HG02970 (cell line): ENCODE measurements at regions not wholly inside any gene's neighbourhood (a gene's known extent, or its start where the extent isn't known, plus 50 kb on each side); places are given as distances from the start of the nearest gene placed in this dataset.
"Not testable (repeated sequence)": the region's sequence is repeated elsewhere in the genome, so short reads cannot be mapped to it uniquely, and the experiment has no call there.

Experiments used
- ATAC-seq: cut with Tn5 transposase; IDR thresholded peaks from one replicate; pipeline ENCODE4 v1.9.1; 2021; ENCODE audit warnings: mild to moderate bottlenecking, moderate library complexity, moderate number of reproducible peaks; ENCODE audit not compliant: unreplicated experiment, low FRiP score

GRCh38 chr2:131822237-131822721 lies 294.6 kb downstream of the CCDC74A start:
- not testable (repeated sequence) for ATAC-seq

DNA sequence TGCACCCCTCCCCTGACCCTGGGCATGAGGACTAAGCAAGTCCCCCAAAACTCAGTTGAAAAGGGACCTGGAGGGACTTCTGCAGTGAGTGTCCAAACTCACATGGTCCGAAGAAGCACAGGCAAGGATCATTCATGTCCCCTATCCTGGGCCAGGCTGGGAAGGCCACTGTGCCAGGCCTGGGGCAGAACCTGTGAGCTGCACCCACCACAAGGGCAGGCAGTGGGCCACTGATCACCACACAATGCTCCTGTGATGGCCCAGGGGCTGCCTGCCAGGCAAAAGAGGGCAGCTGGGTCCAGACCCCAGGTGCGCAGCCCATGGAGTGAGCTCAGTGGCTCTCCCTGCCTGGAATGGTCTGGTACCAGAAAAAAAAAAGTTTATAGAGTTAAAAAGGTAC lies 295.4 kb downstream of the CCDC74A start:
- ATAC-seq: not testable (repeated sequence)

- not testable (repeated sequence) for ATAC-seq
Measured at GRCh38 chr2:131824986-131825385, 297.3 kb downstream of the CCDC74A start.

DNA sequence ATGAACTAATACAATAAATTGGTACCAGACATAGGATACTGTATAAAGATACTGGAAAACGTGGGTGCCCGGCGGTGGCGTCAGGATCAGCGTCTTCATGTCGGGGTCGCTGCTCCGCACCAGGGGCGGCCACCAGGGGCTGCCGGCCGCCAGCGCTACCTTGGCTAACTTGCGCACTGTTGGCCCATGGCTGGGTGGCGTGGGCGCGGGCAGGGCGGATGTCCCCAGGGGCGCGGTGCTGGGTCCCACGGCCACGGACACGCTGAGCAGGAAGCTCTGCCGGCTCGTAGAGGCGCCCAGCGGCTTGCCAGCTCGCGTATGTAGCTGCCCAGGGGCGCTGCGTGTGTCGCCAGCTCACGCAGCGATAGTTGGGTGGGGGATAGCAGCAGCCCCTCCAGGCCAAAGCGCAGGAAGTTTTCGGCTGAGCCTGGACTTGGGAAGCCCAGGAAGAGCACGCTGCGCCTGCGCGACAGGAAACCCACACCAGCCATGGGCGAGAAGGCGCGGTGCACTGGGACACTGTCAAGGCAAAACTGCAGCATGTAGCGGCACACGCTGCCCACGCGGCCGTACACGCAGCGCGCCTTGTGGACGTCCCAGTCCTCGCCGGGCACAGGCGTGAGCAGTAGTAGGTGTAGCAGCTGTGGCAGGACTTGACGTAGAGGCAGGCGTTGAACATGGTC lies 299.9 kb downstream of the CCDC74A start:
- no peak for ATAC-seq

DNA sequence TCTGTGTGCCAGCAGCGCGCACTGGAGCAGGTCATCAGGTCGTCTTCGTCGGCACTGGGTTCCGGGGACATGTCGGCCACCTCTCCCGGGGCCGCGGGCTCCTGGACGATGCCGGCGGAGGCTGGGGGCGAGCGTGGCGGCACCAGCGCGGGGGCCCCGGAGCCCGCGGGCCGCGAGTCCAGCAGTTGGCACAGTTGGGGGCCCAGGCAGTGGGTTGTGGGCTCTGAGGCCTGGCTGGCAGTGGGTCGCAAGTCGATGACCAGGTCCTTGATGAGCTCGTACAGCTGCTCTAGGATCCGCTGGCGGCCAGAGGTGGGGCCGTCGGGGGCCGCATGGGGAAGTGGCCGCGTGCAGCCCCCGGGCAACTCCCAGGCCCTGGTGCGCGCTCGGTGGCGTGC lies 300.5 kb downstream of the CCDC74A start:
- no peak for ATAC-seq

GRCh38 chr2:131828633-131829455 lies 301.2 kb downstream of the CCDC74A start:
- ATAC-seq: not testable (repeated sequence)

DNA sequence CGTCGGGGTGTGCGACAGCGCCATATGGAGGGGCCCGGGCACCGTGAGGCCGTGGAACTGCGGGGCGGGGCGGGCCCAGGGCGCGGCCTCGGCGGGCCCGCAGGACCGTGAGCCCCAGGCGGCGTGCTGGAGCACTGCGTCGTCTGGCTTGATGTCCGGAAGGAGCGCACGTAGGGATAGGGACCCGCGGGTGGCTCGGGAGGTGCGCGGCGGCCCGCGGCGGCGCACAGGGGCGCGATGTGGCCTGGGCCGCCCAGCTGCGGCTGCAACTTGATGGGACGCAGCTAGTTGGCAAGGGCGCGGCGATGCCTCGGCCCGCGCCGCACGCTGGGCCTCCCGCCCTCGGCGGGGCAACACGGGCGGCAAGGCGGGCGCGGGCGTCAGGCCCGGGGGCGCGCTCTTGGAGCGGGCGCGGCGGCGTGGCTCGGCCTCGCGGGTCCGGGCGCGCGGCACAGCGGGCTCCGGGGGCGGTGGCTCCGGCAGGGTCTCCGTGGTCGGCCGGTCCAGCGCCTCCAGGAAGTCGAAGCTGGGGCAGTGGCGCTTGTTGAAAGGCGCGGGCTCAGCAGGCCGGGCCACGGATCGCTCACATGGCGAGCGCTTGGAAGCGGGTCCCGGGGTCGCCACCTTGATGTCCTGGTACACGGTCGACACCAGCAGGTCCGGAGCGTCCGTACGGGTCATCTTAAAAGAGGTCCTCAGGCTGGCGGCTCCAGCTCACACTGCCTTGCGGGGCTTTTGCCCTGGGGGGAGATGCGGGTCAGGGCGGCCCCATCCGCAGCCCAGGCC lies 302.0 kb downstream of the CCDC74A start:
- not testable (repeated sequence) for ATAC-seq

GRCh38 chr2:131830242-131830945 lies 302.7 kb downstream of the CCDC74A start:
- ATAC-seq: not testable (repeated sequence)

GRCh38 chr2:131830946-131831310 lies 303.2 kb downstream of the CCDC74A start:
- ATAC-seq: not testable (repeated sequence)

GRCh38 chr2:131831450-131832208 lies 303.9 kb downstream of the CCDC74A start:
- ATAC-seq: not testable (repeated sequence)

- ATAC-seq: not testable (repeated sequence)
Measured at GRCh38 chr2:131832209-131832780, 304.6 kb downstream of the CCDC74A start.

GRCh38 chr2:131832917-131833316 lies 305.2 kb downstream of the CCDC74A start:
- not testable (repeated sequence) for ATAC-seq

GRCh38 chr2:131833367-131834202 lies 305.9 kb downstream of the CCDC74A start:
- ATAC-seq: not testable (repeated sequence)

- not testable (repeated sequence) for ATAC-seq
Measured at GRCh38 chr2:131834203-131835020, 306.7 kb downstream of the CCDC74A start.

GRCh38 chr2:131835022-131835421 lies 307.3 kb downstream of the CCDC74A start:
- not testable (repeated sequence) for ATAC-seq

- ATAC-seq: no peak
Measured at GRCh38 chr2:131835621-131836091, 308.0 kb downstream of the CCDC74A start.

DNA sequence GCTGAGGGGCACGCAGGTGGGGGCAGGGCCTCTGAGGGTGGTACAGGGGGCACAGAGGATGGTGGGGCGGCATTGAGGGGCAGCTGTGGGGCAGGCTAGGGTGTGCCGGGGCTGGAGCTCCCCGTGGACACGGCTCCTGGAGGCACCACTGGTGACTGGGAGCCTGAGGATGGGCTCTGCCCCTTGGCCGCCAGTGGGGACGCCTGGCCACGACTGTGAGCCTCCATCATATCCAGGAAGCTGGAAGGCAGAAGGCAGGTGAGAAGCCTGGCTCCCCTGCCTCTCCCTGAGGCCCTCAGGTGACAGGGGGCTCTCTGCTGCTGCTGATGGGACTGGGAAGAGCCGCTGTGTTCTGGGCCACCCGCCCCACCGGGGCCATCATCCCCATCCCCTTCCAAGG lies 308.4 kb downstream of the CCDC74A start:
- not testable (repeated sequence) for ATAC-seq
